GM12864 (cell line): ENCODE measurements at regions not wholly inside any gene's neighbourhood (a gene's known extent, or its start where the extent isn't known, plus 50 kb on each side); places are given as distances from the start of the nearest gene placed in this dataset.

Experiments used
- DNase-seq: peaks from one replicate; pipeline ENCODE4 v3.0.0-alpha.2; 2011; ENCODE audit warnings: low read depth
- H3K4me3 ChIP-seq: 2 replicates; pipeline ENCODE4 v1.5.1; 2011; ENCODE audit warnings: mild to moderate bottlenecking, low read depth, low read length, control low read depth
- CTCF ChIP-seq: IDR thresholded peaks from 2 replicates; pipeline ENCODE4 v1.5.1; 2011; ENCODE audit warnings: low read depth, mild to moderate bottlenecking, moderate library complexity, low read length, control low read depth, inconsistent platforms; ENCODE audit errors: missing control alignments

- no peak overlapping the region for H3K4me3 ChIP-seq
- no peak for TF ChIP-seq CTCF
- DNase-seq: no peak
These were observed 300.9 kb upstream of the SLC8A1 start for GRCh38 chr2:40752796-40753195.

DNA sequence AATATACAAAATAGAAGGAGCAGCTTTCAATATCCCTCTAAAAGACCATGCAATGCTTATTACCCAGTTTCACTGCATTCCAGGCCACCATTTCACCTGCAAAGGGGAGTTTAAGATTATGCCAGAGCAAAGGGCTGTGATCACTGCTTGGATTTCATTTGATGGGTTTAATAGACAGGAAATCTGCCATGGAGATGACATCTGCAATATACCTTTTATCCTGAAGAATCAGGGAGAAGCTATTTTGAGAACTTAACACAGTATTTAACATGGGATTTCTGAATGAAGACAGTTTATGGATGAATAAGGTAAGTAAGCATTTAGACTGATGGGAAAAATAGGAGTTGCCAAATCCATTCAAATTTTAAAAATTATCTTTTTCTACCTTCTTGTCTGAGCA lies 303.0 kb upstream of the SLC8A1 start:
- TF ChIP-seq CTCF: no peak
- DNase-seq: no peak
- no peak overlapping the region for H3K4me3 ChIP-seq

- H3K4me3 ChIP-seq: no peak overlapping the region
- no peak for DNase-seq
- TF ChIP-seq CTCF: no peak
These were observed 306.7 kb upstream of the SLC8A1 start for GRCh38 chr2:40758401-40759155.

GRCh38 chr2:40760071-40760666 lies 308.3 kb upstream of the SLC8A1 start:
- no peak for DNase-seq
- no peak overlapping the region for H3K4me3 ChIP-seq
- TF ChIP-seq CTCF: peak; percentile 69

DNA sequence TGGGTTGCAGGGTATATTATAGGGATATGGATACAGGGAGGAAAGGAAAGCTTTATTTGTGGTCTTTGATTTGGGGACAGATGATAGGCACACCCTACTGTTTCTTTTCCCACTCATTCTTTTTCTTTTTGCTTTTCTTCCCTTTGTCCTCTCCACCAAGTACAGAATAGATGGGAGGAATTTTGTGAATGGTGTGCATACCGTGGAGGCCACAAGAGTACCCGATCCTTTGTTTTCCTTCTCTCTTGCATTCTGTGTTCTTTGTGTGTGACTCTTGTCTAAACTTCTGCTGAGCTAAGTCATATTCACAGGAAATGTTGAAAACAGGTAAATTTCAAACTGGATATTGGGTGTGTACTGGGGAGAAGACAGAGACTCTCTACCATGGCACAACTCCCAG lies 321.4 kb upstream of the SLC8A1 start:
- no peak for DNase-seq
- H3K4me3 ChIP-seq: no peak overlapping the region
- TF ChIP-seq CTCF: no peak

GRCh38 chr2:40783704-40784103 lies 331.8 kb upstream of the SLC8A1 start:
- DNase-seq: no peak
- H3K4me3 ChIP-seq: no peak overlapping the region
- no peak for TF ChIP-seq CTCF

DNA sequence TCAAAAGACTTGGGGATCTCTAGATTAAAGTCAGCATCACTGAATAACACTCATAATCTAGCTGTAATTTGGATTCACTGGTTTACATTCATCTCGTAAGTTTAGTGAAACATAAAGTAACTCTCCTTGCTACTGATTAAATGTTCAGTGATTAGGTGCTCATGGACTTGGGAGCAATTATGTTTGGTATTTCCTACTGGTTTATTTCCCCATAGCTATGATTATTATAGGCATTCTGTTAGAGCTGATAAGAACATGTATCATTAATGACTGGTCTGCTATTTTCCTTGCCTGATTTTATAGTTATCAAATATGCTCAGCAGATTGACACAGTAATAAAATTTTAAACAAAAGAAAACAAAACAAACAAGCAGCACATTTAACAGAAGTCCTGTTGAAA lies 334.7 kb upstream of the SLC8A1 start:
- DNase-seq: no peak
- TF ChIP-seq CTCF: no peak
- H3K4me3 ChIP-seq: no peak overlapping the region
